GM21360 (cell line): ENCODE measurements at regions not wholly inside any gene's neighbourhood (a gene's known extent, or its start where the extent isn't known, plus 50 kb on each side); places are given as distances from the start of the nearest gene placed in this dataset.
A peak's percentile ranks its signal among the peaks of the same experiment; 100 is the strongest.

Experiments
- ATAC-seq: cut with Tn5 transposase; IDR thresholded peaks from one replicate; pipeline ENCODE4 v1.9.1; 2021; ENCODE audit warnings: mild to moderate bottlenecking, moderate library complexity; ENCODE audit not compliant: unreplicated experiment

- no peak for ATAC-seq
These were observed 60.7 kb upstream of the BCAT1 start for GRCh38 chr12:25009496-25010092.

GRCh38 chr12:25005376-25005775, 56.5 kb upstream of the BCAT1 start:
- ATAC-seq, result peak; percentile 52

GRCh38 chr12:25004447-25004846, 55.5 kb upstream of the BCAT1 start:
- no peak for ATAC-seq

- ATAC-seq, result no peak
These were observed 52.4 kb upstream of the BCAT1 start for GRCh38 chr12:25001311-25001710.
